ENCODE measurements at regions not wholly inside any gene's neighbourhood (a gene's known extent, or its start where the extent isn't known, plus 50 kb on each side); places are given as distances from the start of the nearest gene placed in this dataset.

GRCh38 chr6:48757661-48758060, 646.7 kb upstream of the PTCHD4 start:
- WGBS, 2 donors, result 79 to 86% methylated on average over 1 of the region's 1 CpG
- H3K9me3 ChIP-seq, result no peaks in the 10 kb centered on the region
- TF ChIP-seq CTCF (IDR thresholded peaks at IDR 0.05) (no peak), EP300 (IDR thresholded peaks at IDR 0.05) (no peak), POLR2A (IDR thresholded peaks at IDR 0.05) (no peak), POLR2AphosphoS5 (IDR thresholded peaks at IDR 0.05) (no peak)
- no peak overlapping the region for H3K4me3 ChIP-seq
- H3K27me3 ChIP-seq, result no peaks in the 10 kb centered on the region
- no peaks in the 10 kb centered on the region for H3K36me3 ChIP-seq
- H3K4me1 ChIP-seq, result no peaks in the 10 kb centered on the region
- H3K27ac ChIP-seq, result no peak overlapping the region
- ATAC-seq (ENCODE audit: low FRiP score in 2 of 2), result no peak
- DNase-seq, result no peak

DNA sequence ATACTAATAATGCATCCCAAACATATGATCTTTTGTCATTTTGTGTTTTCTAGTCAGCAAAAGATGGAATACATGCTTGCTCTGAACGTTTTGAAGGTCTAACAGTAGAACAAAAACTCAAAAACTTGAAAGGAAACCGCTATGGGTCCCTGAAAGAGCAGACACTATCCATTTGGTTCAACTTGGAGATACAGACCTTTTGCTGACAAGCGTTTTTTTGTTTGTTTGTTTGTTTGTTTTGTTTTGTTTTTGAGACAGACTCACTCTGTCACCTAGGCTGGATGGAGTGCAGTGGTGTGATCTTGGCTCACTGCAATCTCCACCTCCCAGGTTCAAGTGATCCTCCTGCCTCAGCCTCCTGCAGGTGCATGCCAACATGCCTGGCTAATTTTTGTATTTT, 644.3 kb upstream of the PTCHD4 start:
- WGBS, 2 donors, result 63 to 77% methylated on average over 3 of the region's 3 CpGs
- TF ChIP-seq CTCF (IDR thresholded peaks at IDR 0.05) (no peak), EP300 (IDR thresholded peaks at IDR 0.05) (no peak), POLR2A (IDR thresholded peaks at IDR 0.05) (no peak), POLR2AphosphoS5 (IDR thresholded peaks at IDR 0.05) (no peak)
- Histone ChIP-seq H3K4me3 (no peak overlapping the region), H3K27ac (no peak overlapping the region), H3K4me1 (no peaks in the 10 kb centered on the region), H3K36me3 (no peaks in the 10 kb centered on the region), H3K9me3 (no peaks in the 10 kb centered on the region), H3K27me3 (no peaks in the 10 kb centered on the region)
- ATAC-seq (ENCODE audit: low FRiP score in 2 of 2) (no peak), DNase-seq (no peak)

- DNase-seq (no peak), ATAC-seq (ENCODE audit: low FRiP score in 2 of 2) (no peak)
- Histone ChIP-seq H3K36me3 (no peaks in the 10 kb centered on the region), H3K27me3 (no peaks in the 10 kb centered on the region), H3K9me3 (no peaks in the 10 kb centered on the region), H3K4me3 (no peak overlapping the region), H3K4me1 (no peaks in the 10 kb centered on the region), H3K27ac (no peak overlapping the region)
- 69 to 70% methylated on average over 3 of the region's 3 CpGs for WGBS, 2 donors
- TF ChIP-seq EP300 (IDR thresholded peaks at IDR 0.05) (no peak), POLR2A (IDR thresholded peaks at IDR 0.05) (no peak), POLR2AphosphoS5 (IDR thresholded peaks at IDR 0.05) (no peak), CTCF (IDR thresholded peaks at IDR 0.05) (no peak)
Measured at GRCh38 chr6:48754641-48755040, 643.6 kb upstream of the PTCHD4 start.

- 83% methylated on average over 2 of the region's 2 CpGs for WGBS, 2 donors
- ATAC-seq (ENCODE audit: low FRiP score in 2 of 2), result no peak
- no peak overlapping the region for H3K27ac ChIP-seq
- no peak for DNase-seq
- no peaks in the 10 kb centered on the region for H3K9me3 ChIP-seq
- H3K36me3 ChIP-seq, result no peaks in the 10 kb centered on the region
- no peaks in the 10 kb centered on the region for H3K4me1 ChIP-seq
- H3K4me3 ChIP-seq, result no peak overlapping the region
- TF ChIP-seq POLR2AphosphoS5 (IDR thresholded peaks at IDR 0.05) (no peak), CTCF (IDR thresholded peaks at IDR 0.05) (no peak), EP300 (IDR thresholded peaks at IDR 0.05) (no peak), POLR2A (IDR thresholded peaks at IDR 0.05) (no peak)
- no peaks in the 10 kb centered on the region for H3K27me3 ChIP-seq
Measured at GRCh38 chr6:48750861-48751260, 639.9 kb upstream of the PTCHD4 start.

DNA sequence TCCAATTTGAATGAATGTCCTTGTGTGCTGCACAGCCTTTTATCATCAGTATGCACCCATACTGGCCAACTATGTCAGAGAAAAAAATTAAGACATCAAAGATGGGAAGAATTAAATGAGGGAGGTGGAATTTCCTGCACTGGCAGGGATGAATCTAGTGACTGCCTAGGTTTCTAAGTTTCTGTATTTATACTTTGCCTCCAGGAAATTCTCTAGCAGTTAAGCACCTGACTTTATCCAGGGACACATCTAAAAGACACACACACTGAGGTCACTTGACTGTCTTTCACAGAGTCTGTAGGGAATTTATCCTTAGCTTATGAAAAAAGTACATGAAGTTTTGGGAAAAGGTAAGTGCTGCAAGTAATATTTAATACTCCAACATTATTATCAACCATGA, 636.5 kb upstream of the PTCHD4 start:
- no peak for TF ChIP-seq POLR2A (IDR thresholded peaks at IDR 0.05)
- TF ChIP-seq POLR2AphosphoS5 (IDR thresholded peaks at IDR 0.05), result no peak
- TF ChIP-seq EP300 (IDR thresholded peaks at IDR 0.05), result no peak
- TF ChIP-seq CTCF (IDR thresholded peaks at IDR 0.05), result no peak
- no peak for ATAC-seq (ENCODE audit: low FRiP score in 2 of 2)
- Histone ChIP-seq H3K9me3 (no peaks in the 10 kb centered on the region), H3K4me1 (no peaks in the 10 kb centered on the region), H3K27me3 (no peaks in the 10 kb centered on the region), H3K27ac (no peak overlapping the region), H3K36me3 (no peaks in the 10 kb centered on the region), H3K4me3 (no peak overlapping the region)
- no peak for DNase-seq
